NB4 (cell line): ENCODE measurements at regions not wholly inside any gene's neighbourhood (a gene's known extent, or its start where the extent isn't known, plus 50 kb on each side); places are given as distances from the start of the nearest gene placed in this dataset.

Experiments
- DNase-seq: peaks from one replicate; pipeline ENCODE4 v3.0.0; 2010; ENCODE audit warnings: low read depth
- H3K4me3 ChIP-seq: one replicate; pipeline ENCODE4 v1.5.1; 2011; ENCODE audit warnings: mild to moderate bottlenecking, low read depth, low read length, moderate library complexity
- MYC ChIP-seq: IDR thresholded peaks from 2 replicates; pipeline ENCODE4 v1.6.1; 2011; ENCODE audit warnings: low read depth, low read length
- POLR2A ChIP-seq: IDR thresholded peaks from 2 replicates; pipeline ENCODE4 v1.6.1; 2011; ENCODE audit warnings: mild to moderate bottlenecking; ENCODE audit not compliant: insufficient read length; ENCODE audit errors: extremely low read depth
- TF ChIP-seq, protein P1 (sequence below): IDR thresholded peaks from 2 replicates; pipeline ENCODE4 v1.6.1; 2011; ENCODE audit warnings: low read depth, low read length
- TF ChIP-seq, protein P2 (sequence below): IDR thresholded peaks from one replicate; pipeline ENCODE4 v1.5.1; 2012; ENCODE audit warnings: low read depth, low read length

- no peak for DNase-seq
- TF ChIP-seq, protein P1, sequence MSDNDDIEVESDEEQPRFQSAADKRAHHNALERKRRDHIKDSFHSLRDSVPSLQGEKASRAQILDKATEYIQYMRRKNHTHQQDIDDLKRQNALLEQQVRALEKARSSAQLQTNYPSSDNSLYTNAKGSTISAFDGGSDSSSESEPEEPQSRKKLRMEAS = no peak
- TF ChIP-seq, protein P2, sequence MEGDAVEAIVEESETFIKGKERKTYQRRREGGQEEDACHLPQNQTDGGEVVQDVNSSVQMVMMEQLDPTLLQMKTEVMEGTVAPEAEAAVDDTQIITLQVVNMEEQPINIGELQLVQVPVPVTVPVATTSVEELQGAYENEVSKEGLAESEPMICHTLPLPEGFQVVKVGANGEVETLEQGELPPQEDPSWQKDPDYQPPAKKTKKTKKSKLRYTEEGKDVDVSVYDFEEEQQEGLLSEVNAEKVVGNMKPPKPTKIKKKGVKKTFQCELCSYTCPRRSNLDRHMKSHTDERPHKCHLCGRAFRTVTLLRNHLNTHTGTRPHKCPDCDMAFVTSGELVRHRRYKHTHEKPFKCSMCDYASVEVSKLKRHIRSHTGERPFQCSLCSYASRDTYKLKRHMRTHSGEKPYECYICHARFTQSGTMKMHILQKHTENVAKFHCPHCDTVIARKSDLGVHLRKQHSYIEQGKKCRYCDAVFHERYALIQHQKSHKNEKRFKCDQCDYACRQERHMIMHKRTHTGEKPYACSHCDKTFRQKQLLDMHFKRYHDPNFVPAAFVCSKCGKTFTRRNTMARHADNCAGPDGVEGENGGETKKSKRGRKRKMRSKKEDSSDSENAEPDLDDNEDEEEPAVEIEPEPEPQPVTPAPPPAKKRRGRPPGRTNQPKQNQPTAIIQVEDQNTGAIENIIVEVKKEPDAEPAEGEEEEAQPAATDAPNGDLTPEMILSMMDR = no peak
- TF ChIP-seq MYC = no peak
- no peak for TF ChIP-seq POLR2A
- no peak overlapping the region for H3K4me3 ChIP-seq
Observed at GRCh38 chr11:87417951-87418350, 380.2 kb downstream of the TMEM135 start.

GRCh38 chr11:87405843-87406242 is 368.1 kb downstream of the TMEM135 start:
- no peak for DNase-seq
- TF ChIP-seq POLR2A (no peak), MYC (no peak)
- TF ChIP-seq, protein P1 = no peak
- TF ChIP-seq, protein P2 = no peak
- H3K4me3 ChIP-seq = no peak overlapping the region

DNA sequence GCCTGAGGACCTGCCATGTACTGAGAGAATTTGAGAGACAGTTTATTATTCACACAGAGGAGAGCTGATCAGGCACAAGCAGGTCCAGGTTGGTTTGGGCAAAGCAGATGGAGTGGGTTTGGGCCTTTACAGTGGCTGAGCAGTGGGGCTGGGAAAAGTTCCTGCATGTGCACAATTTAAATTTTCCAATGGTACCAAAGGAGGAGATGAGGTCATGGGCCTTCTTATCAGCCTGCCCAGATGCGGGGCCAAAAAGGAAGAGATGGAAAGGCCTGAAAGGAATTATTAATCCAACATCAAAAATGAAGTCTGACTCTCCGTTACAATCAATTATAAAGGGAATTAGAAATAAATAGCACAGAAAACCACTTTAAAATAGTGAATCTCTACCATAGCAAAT is 367.6 kb downstream of the TMEM135 start:
- DNase-seq = no peak
- H3K4me3 ChIP-seq = no peak overlapping the region
- TF ChIP-seq MYC (no peak), POLR2A (no peak)
- TF ChIP-seq, protein P2 = no peak
- TF ChIP-seq, protein P1 = no peak

- no peak overlapping the region for H3K4me3 ChIP-seq
- no peak for DNase-seq
- TF ChIP-seq POLR2A (no peak), MYC (no peak)
- TF ChIP-seq, protein P2 = no peak
- TF ChIP-seq, protein P1 = no peak
Observed at GRCh38 chr11:87401653-87402052, 363.9 kb downstream of the TMEM135 start.

GRCh38 chr11:87399341-87399740 is 361.6 kb downstream of the TMEM135 start:
- H3K4me3 ChIP-seq = no peak overlapping the region
- TF ChIP-seq, protein P1 = no peak
- TF ChIP-seq MYC = no peak
- no peak for TF ChIP-seq POLR2A
- TF ChIP-seq, protein P2 = no peak
- DNase-seq = no peak

DNA sequence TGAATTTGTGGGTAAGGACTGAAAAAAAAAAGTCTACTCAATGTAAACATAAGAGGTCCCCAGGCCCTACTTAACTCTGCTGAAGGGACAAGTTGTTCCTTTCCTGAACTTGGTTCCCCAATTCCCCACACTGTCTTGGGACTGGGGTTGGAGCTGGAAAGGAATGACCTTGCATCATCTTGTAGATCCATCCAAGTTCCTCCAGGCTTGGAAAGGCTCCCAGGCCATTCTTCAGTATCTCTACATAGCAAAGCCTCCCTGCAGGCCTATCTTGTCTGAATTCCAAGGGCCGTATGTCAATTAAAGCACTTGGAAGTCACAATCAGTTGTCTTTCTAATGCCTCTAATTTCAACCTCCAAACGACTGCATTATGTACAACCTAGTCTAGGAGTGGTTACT is 361.2 kb downstream of the TMEM135 start:
- TF ChIP-seq MYC (no peak), POLR2A (no peak)
- TF ChIP-seq, protein P1 = no peak
- TF ChIP-seq, protein P2 = no peak
- DNase-seq = no peak

More for the DNA sequence above, 361.2 kb downstream of the TMEM135 start:
- H3K4me3 ChIP-seq = no peak overlapping the region
